ENCODE measurements at regions not wholly inside any gene's neighbourhood (a gene's known extent, or its start where the extent isn't known, plus 50 kb on each side); places are given as distances from the start of the nearest gene placed in this dataset.

- TF ChIP-seq POLR2AphosphoS5 (IDR thresholded peaks at IDR 0.05; ENCODE audit: low read depth, low read length) (no peak), SP5 (CRISPR knock-in tag; IDR thresholded peaks at IDR 0.05; ENCODE audit: borderline replicate concordance, low read depth) (no peak), CCAR2 (optimal IDR thresholded peaks at IDR 0.05; ENCODE audit: low read depth, low read length) (no peak), KDM5A (IDR thresholded peaks at IDR 0.05; ENCODE audit: borderline replicate concordance, low read length) (no peak), ZNF12 (CRISPR knock-in tag; IDR thresholded peaks at IDR 0.05) (no peak), MAFF (IDR thresholded peaks at IDR 0.05; ENCODE audit: low read depth, low read length) (no peak), RCOR2 (CRISPR knock-in tag; IDR thresholded peaks at IDR 0.05) (no peak)
Measured at GRCh38 chr5:170179626-170180025, 53.2 kb upstream of the C5orf58 start.
